Heart left ventricle (tissue), 13 donors: ENCODE measurements at regions not wholly inside any gene's neighbourhood (a gene's known extent, or its start where the extent isn't known, plus 50 kb on each side); places are given as distances from the start of the nearest gene placed in this dataset.

ENCODE experiments used
- POLR2A ChIP-seq, 2 donors: fragments of 450-650 bp; IDR thresholded peaks; one replicate each; pipeline ENCODE4 v1.6.1; 2017; ENCODE audit warnings: antibody characterized with exemption in 2 of 2, mild to moderate bottlenecking in 2 of 2, moderate library complexity in 2 of 2
- TF ChIP-seq, protein P1 (sequence below), 12 donors: fragments of 200-600 bp; sonication (generic) in 4 of 12; IDR thresholded peaks; one replicate each; pipeline versions ENCODE4 v1.5.0 to v1.8.0; 2018 to 2022; ENCODE audit warnings: antibody characterized with exemption in 12 of 12, mild to moderate bottlenecking in 5 of 12
- donor health status: ischemic (EF 13 %, LVEDD 7.1; RV severe dilation, severe dysfunction).
- donor health status: DM: no; HTN: yes; CAD: no.
- donor health status: DM: no; HTN: no; CAD: no.
- donor health status: ischemic (EF 25% LVEDD 6.9; RV normal size, moderate dysfunction).
- donor health status: ischemic (EF 25% LVEDD 5.7; RV mildly dilated, moderate dysfunction).
- donor health status: ischemic (EF 35%, LVEDD 5.7; RV mildly dilated, moderate dysfunction).
- donor health status: nonischemic (EF 11% LVEDD 7.7; RV severe dilation, severe dysfunction).
- donor health status: DM: yes; HTN: yes; CAD: no.
- donor health status: PGD.
- donor health status: ischemic (EF 29% LVEDD 5.4; RV normal size, mild dysfunction).
- donor health status: nonischemic (EF 23%, LVEDD 6.1; RV moderate dilation, normal function).

GRCh38 chr10:78961760-78962159 lies 107.0 kb upstream of the ZMIZ1 start:
- TF ChIP-seq POLR2A (IDR thresholded peaks at IDR 0.05) = no peak
- TF ChIP-seq, protein P1, sequence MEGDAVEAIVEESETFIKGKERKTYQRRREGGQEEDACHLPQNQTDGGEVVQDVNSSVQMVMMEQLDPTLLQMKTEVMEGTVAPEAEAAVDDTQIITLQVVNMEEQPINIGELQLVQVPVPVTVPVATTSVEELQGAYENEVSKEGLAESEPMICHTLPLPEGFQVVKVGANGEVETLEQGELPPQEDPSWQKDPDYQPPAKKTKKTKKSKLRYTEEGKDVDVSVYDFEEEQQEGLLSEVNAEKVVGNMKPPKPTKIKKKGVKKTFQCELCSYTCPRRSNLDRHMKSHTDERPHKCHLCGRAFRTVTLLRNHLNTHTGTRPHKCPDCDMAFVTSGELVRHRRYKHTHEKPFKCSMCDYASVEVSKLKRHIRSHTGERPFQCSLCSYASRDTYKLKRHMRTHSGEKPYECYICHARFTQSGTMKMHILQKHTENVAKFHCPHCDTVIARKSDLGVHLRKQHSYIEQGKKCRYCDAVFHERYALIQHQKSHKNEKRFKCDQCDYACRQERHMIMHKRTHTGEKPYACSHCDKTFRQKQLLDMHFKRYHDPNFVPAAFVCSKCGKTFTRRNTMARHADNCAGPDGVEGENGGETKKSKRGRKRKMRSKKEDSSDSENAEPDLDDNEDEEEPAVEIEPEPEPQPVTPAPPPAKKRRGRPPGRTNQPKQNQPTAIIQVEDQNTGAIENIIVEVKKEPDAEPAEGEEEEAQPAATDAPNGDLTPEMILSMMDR (IDR thresholded peaks at IDR 0.05) = no peak
